ENCODE measurements at regions not wholly inside any gene's neighbourhood (a gene's known extent, or its start where the extent isn't known, plus 50 kb on each side); places are given as distances from the start of the nearest gene placed in this dataset.
A peak's percentile ranks its signal among the peaks of the same experiment; 100 is the strongest.
"Not testable (repeated sequence)": the region's sequence is repeated elsewhere in the genome, so short reads cannot be mapped to it uniquely, and the experiment has no call there.

DNA sequence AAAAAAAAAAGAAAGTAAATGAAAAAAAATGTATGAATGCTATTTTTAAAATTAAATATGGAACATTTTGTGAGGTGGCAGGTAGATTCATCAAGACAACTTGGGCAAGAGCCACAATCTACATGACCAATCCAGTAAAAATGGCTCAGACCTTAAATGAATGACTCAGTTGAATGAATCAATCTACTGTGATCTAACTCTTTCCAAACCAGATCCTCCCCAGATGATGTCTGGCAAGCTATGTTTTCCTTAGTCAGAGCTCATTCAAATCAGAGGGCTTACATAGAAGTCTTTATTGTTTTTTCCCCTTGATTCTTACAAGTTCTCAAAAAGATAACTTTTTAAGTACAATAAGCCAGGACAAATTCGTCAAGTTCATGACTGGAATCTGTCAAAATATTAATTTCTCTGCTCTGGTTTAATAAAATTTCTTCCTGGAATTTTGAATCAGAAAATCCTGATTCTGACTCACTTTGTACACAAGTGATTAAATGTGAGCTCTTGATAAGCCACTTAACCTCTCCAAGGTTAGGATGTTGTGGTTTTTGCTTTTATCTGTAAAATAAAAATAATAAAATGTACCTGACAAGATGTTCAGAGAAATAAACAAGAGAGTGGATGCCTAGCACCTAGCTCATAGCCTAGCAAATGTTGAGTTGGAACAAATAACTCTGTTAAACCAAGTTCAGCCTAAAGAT is 105.6 kb upstream of the SMIM31 start:
- Mint-ChIP-seq H3K36me3 (ENCODE audit: low read depth) (no peaks in the 10 kb centered on the region), H3K27me3 (ENCODE audit: low read depth) (peaks cover 3% of the 10 kb centered on the region), H3K4me1 (ENCODE audit: low read depth) (no peaks in the 10 kb centered on the region), H3K27ac (no peak overlapping the region), H3K4me3 (no peak overlapping the region), H3K9me3 (peaks cover 3% of the 10 kb centered on the region)
- CTCF ChIA-PET: no interaction called here
- intact Hi-C loops (cut with micrococcal nuclease): no loop called here
- DNase-seq: no peak

- intact Hi-C loops (cut with micrococcal nuclease): no loop called here
- H3K4me3 Mint-ChIP-seq: no peak overlapping the region
- no peaks in the 10 kb centered on the region for H3K4me1 Mint-ChIP-seq (ENCODE audit: low read depth)
- peaks cover 3% of the 10 kb centered on the region for H3K27me3 Mint-ChIP-seq (ENCODE audit: low read depth)
- peaks cover 3% of the 10 kb centered on the region for H3K9me3 Mint-ChIP-seq
- peak overlapping the region; percentile 46 for H3K27ac Mint-ChIP-seq
- H3K36me3 Mint-ChIP-seq (ENCODE audit: low read depth): no peaks in the 10 kb centered on the region
- CTCF ChIA-PET: no interaction called here
- DNase-seq: no peak
Measured at GRCh38 chr4:164648849-164649212, 105.1 kb upstream of the SMIM31 start.

- no peak for DNase-seq
- Mint-ChIP-seq H3K4me3 (no peak overlapping the region), H3K4me1 (ENCODE audit: low read depth) (no peaks in the 10 kb centered on the region), H3K9me3 (peaks cover 13% of the 10 kb centered on the region), H3K27me3 (ENCODE audit: low read depth) (peaks cover 4% of the 10 kb centered on the region), H3K36me3 (ENCODE audit: low read depth) (no peaks in the 10 kb centered on the region), H3K27ac (no peak overlapping the region)
- intact Hi-C loops (cut with micrococcal nuclease): no loop called here
- CTCF ChIA-PET: no interaction called here
Measured at GRCh38 chr4:164659765-164660164, 94.2 kb upstream of the SMIM31 start.

- H3K4me1 Mint-ChIP-seq (ENCODE audit: low read depth); H3K27ac Mint-ChIP-seq; H3K9me3 Mint-ChIP-seq; H3K27me3 Mint-ChIP-seq (ENCODE audit: low read depth); H3K4me3 Mint-ChIP-seq; H3K36me3 Mint-ChIP-seq (ENCODE audit: low read depth); DNase-seq; intact Hi-C loops (cut with micrococcal nuclease): not testable (repeated sequence)
- CTCF ChIA-PET: interaction anchor here (0.6 kb wide), 1 partner anchor 9 kb away, joined by 3 read pairs; no protein-coding TSS in a partner anchor
Measured at GRCh38 chr4:164676152-164676551, 77.8 kb upstream of the SMIM31 start.

DNA sequence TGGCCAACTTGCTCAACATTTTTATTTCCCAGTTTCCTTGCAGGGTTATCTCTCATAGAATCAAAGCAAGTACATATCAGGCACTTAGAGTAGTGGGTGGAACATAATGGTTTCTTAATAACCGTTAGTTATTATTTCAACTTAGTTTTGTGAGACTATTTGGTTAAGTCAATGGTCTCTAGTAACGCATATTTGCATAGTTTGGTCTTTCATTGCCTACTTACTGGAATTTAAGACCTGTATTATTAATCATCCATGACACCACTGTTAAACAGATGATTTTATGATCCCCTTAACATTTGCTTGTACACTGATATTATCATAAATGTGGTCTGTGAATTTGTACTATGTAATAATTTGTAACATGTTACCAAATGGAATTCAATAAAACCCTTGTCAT is 70.9 kb upstream of the SMIM31 start:
- Mint-ChIP-seq H3K36me3 (ENCODE audit: low read depth) (no peaks in the 10 kb centered on the region), H3K27me3 (ENCODE audit: low read depth) (no peaks in the 10 kb centered on the region), H3K4me3 (no peak overlapping the region), H3K27ac (no peak overlapping the region), H3K4me1 (ENCODE audit: low read depth) (no peaks in the 10 kb centered on the region), H3K9me3 (no peaks in the 10 kb centered on the region)
- CTCF ChIA-PET: no interaction called here
- DNase-seq: no peak
- intact Hi-C loops (cut with micrococcal nuclease): no loop called here

DNA sequence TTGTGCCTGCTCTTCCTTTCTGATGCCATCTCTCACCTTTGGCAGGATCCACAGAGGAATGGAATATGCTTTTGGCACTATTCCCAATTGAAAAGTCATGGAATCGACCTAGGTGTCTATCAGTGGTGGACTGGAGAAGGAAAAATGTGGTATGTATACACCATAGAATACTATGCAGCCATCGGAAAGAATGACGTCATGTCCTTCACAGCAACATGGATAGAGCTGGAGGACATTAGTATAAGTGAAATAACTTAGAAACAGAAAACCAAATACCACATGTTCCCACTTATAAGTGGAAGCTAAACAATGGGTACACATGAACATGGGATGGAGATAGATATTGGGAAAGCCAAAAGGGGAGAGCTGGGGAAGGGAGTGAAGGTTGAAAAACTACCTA is 58.3 kb upstream of the SMIM31 start:
- intact Hi-C loops (cut with micrococcal nuclease): no loop called here
- no peak for DNase-seq
- Mint-ChIP-seq H3K27me3 (ENCODE audit: low read depth) (peaks cover 8% of the 10 kb centered on the region), H3K36me3 (ENCODE audit: low read depth) (no peaks in the 10 kb centered on the region), H3K4me1 (ENCODE audit: low read depth) (no peaks in the 10 kb centered on the region), H3K4me3 (no peak overlapping the region), H3K9me3 (no peaks in the 10 kb centered on the region), H3K27ac (no peak overlapping the region)
- CTCF ChIA-PET: no interaction called here

- H3K4me3 Mint-ChIP-seq: no peak overlapping the region
- intact Hi-C loops (cut with micrococcal nuclease): no loop called here
- DNase-seq: peak; percentile 15
- H3K27ac Mint-ChIP-seq: no peak overlapping the region
- H3K4me1 Mint-ChIP-seq (ENCODE audit: low read depth): no peaks in the 10 kb centered on the region
- CTCF ChIA-PET: interaction anchor here (1.0 kb wide), 1 partner anchor 15 kb away, joined by 3 read pairs; no protein-coding TSS in a partner anchor
- peaks cover 8% of the 10 kb centered on the region for H3K27me3 Mint-ChIP-seq (ENCODE audit: low read depth)
- H3K36me3 Mint-ChIP-seq (ENCODE audit: low read depth): no peaks in the 10 kb centered on the region
- no peaks in the 10 kb centered on the region for H3K9me3 Mint-ChIP-seq
Measured at GRCh38 chr4:164700471-164700870, 53.5 kb upstream of the SMIM31 start.

DNA sequence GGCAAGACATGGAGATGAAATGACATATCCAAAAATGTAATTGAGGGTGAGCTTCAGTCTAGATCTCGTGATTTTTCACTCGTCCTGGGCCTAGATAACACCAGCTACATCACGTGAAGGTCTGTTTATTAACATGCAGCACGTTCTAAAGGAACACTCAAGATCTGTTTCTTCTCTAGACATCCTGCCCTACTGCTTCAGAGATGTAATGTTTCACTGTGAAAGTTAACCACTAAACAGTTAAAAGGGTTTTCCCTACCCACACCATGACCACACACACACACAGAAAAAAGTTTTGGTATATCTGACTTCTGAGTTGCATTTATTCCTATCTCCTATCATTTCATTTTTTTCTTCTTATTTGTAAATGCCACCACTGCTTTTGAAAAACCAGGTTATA is 52.3 kb upstream of the SMIM31 start:
- CTCF ChIA-PET: no interaction called here
- no peak overlapping the region for H3K27ac Mint-ChIP-seq
- H3K9me3 Mint-ChIP-seq: no peaks in the 10 kb centered on the region
- H3K36me3 Mint-ChIP-seq (ENCODE audit: low read depth): no peaks in the 10 kb centered on the region
- H3K4me1 Mint-ChIP-seq (ENCODE audit: low read depth): no peaks in the 10 kb centered on the region
- peaks cover 8% of the 10 kb centered on the region for H3K27me3 Mint-ChIP-seq (ENCODE audit: low read depth)
- DNase-seq: no peak
- intact Hi-C loops (cut with micrococcal nuclease): no loop called here
- H3K4me3 Mint-ChIP-seq: no peak overlapping the region
